CD14-positive monocyte (primary cell): ENCODE measurements at regions not wholly inside any gene's neighbourhood (a gene's known extent, or its start where the extent isn't known, plus 50 kb on each side); places are given as distances from the start of the nearest gene placed in this dataset.

Experiments used
- DNase-seq, 3 donors: peaks; one replicate each; pipeline ENCODE4 v3.0.0-alpha.2; 2011 to 2022
- H2AFZ ChIP-seq: 2 replicates; pipeline ENCODE4 v1.6.0; 2012; ENCODE audit warnings: mild to moderate bottlenecking, low read depth, low read length, inconsistent platforms; ENCODE audit not compliant: insufficient read depth, poor library complexity, severe bottlenecking
- H3K27ac ChIP-seq, 2 donors: 1 replicate in 1 of 2; 2 replicates in 1 of 2; pipeline ENCODE4 v1.5.1; 2012 to 2013; ENCODE audit warnings: low read length in 2 of 2, control low read depth in 1 of 2, inconsistent platforms in 1 of 2, low read depth in 1 of 2, mild to moderate bottlenecking in 1 of 2
- H3K27me3 ChIP-seq, 2 donors: one replicate each; pipeline versions ENCODE4 v1.6.0 to v1.6.1; 2011 to 2013; ENCODE audit warnings: low read length in 2 of 2; ENCODE audit not compliant: control insufficient read depth in 2 of 2, insufficient read depth in 2 of 2
- H3K36me3 ChIP-seq, 2 donors: replicated peaks in 1 of 2; 1 replicate in 1 of 2; 2 replicates in 1 of 2; pipeline versions ENCODE4 v1.5.1 to v1.6.1; 2012 to 2013; ENCODE audit warnings: low read length in 2 of 2, control low read depth in 1 of 2, inconsistent platforms in 1 of 2, mild to moderate bottlenecking in 1 of 2; ENCODE audit not compliant: insufficient read depth in 2 of 2, control insufficient read depth in 1 of 2
- H3K4me1 ChIP-seq, 2 donors: 1 replicate in 1 of 2; 2 replicates in 1 of 2; pipeline versions ENCODE4 v1.5.1 to v1.6.1; 2012 to 2013; ENCODE audit warnings: low read length in 2 of 2, control low read depth in 1 of 2, inconsistent platforms in 1 of 2, mild to moderate bottlenecking in 1 of 2, moderate library complexity in 1 of 2; ENCODE audit not compliant: insufficient read depth in 2 of 2, control insufficient read depth in 1 of 2
- H3K4me2 ChIP-seq: replicated peaks from 2 replicates; pipeline ENCODE3; 2012; ENCODE audit warnings: low read length, moderate library complexity, mild to moderate bottlenecking; ENCODE audit not compliant: poor library complexity, severe bottlenecking; ENCODE audit errors: extremely low read depth
- H3K4me3 ChIP-seq, 3 experiments: fragments of 200-600 bp in 1 of 3; sonication (generic) in 1 of 3; replicated peaks in 1 of 3; 1 replicate in 2 of 3; 2 replicates in 1 of 3; pipeline ENCODE4 v1.5.1; 2011 to 2013; ENCODE audit warnings: low read length in 3 of 3, mild to moderate bottlenecking in 3 of 3, control low read depth in 2 of 3, low read depth in 2 of 3, inconsistent platforms in 1 of 3, moderate library complexity in 1 of 3
- H3K79me2 ChIP-seq: 2 replicates; pipeline ENCODE4 v1.6.0; 2012; ENCODE audit warnings: mild to moderate bottlenecking, control low read depth, inconsistent platforms, low read length, moderate library complexity; ENCODE audit not compliant: insufficient read depth
- H3K9ac ChIP-seq: 2 replicates; pipeline ENCODE4 v1.6.0; 2017; ENCODE audit warnings: low read length, mild to moderate bottlenecking; ENCODE audit not compliant: insufficient read depth, poor library complexity, severe bottlenecking
- H3K9me3 ChIP-seq, 2 donors: replicated peaks in 1 of 2; 1 replicate in 1 of 2; 2 replicates in 1 of 2; pipeline versions ENCODE4 v1.5.1 to v1.6.1; 2012 to 2013; ENCODE audit warnings: low read length in 2 of 2, control low read depth in 1 of 2; ENCODE audit not compliant: control insufficient read depth in 1 of 2, insufficient read depth in 1 of 2
- H4K20me1 ChIP-seq: 2 replicates; pipeline ENCODE4 v1.6.0; 2012; ENCODE audit warnings: mild to moderate bottlenecking, low read length, control low read depth, moderate library complexity; ENCODE audit not compliant: insufficient read depth
- H3K27ac Mint-ChIP-seq, 7 donors: one replicate each; pipeline ENCODE4 v1.8.0; 2020; ENCODE audit warnings: mild to moderate bottlenecking in 7 of 7, mixed read lengths in 7 of 7, moderate library complexity in 6 of 7, inconsistent platforms in 2 of 7
- H3K27me3 Mint-ChIP-seq, 3 donors: one replicate each; pipeline ENCODE4 v1.8.0; 2021 to 2022; ENCODE audit warnings: low read depth in 3 of 3, mild to moderate bottlenecking in 3 of 3, mixed read lengths in 3 of 3, moderate library complexity in 3 of 3, inconsistent platforms in 1 of 3
- H3K36me3 Mint-ChIP-seq, 2 donors: one replicate each; pipeline ENCODE4 v1.8.0; 2020; ENCODE audit warnings: mixed read lengths in 2 of 2, inconsistent platforms in 1 of 2, mild to moderate bottlenecking in 1 of 2
- H3K4me1 Mint-ChIP-seq: one replicate; pipeline ENCODE4 v1.8.0; 2020; ENCODE audit warnings: mild to moderate bottlenecking, mixed read lengths
- H3K4me3 Mint-ChIP-seq, 2 donors: one replicate each; pipeline ENCODE4 v1.8.0; 2020; ENCODE audit warnings: mild to moderate bottlenecking in 2 of 2, mixed read lengths in 2 of 2, moderate library complexity in 1 of 2
- H3K9me3 Mint-ChIP-seq, 7 donors: one replicate each; pipeline ENCODE4 v1.8.0; 2020 to 2022; ENCODE audit warnings: mixed read lengths in 7 of 7, mild to moderate bottlenecking in 6 of 7, moderate library complexity in 6 of 7, inconsistent platforms in 2 of 7
- WGBS: methylation state at CpG from one replicate; pipeline ENCODE4 v1.1.5; 2013; ENCODE audit warnings: missing lambda C conversion rate; ENCODE audit not compliant: insufficient coverage; 5-methylcytosine and 5-hydroxymethylcytosine counted together
- intact Hi-C, 2 donors: fragments of 100-400 bp; cut with micrococcal nuclease; formaldehyde crosslinking; loops; one replicate each; pipeline versions ENCODE4 v1.15.0 to v1.15.1; 2023
- TF ChIP-seq, protein P1 (sequence below): fragments of 200-600 bp; IDR thresholded peaks from one replicate; pipeline ENCODE4 v1.8.0; 2022; ENCODE audit warnings: antibody characterized with exemption, mild to moderate bottlenecking

- no peaks in the 10 kb centered on the region for H3K36me3 ChIP-seq
- H3K27me3 ChIP-seq: peaks cover 0 to 5% of the 10 kb centered on the region in 2 donors
- no peak overlapping the region for H3K9ac ChIP-seq
- H2AFZ ChIP-seq: no peak overlapping the region
- DNase-seq: no peak
- no peak overlapping the region for H3K4me3 ChIP-seq
- H3K9me3 ChIP-seq: no peaks in the 10 kb centered on the region
- no peaks in the 10 kb centered on the region for H3K4me1 ChIP-seq
- H3K9me3 Mint-ChIP-seq: peaks cover 0 to 2% (median 0%) of the 10 kb centered on the region in 7 donors
- H4K20me1 ChIP-seq: no peaks in the 10 kb centered on the region
- no peak overlapping the region for H3K4me3 Mint-ChIP-seq
- no peaks in the 10 kb centered on the region for H3K79me2 ChIP-seq
- no peak overlapping the region for H3K27ac Mint-ChIP-seq
- H3K27ac ChIP-seq: no peak overlapping the region
- TF ChIP-seq, protein P1, sequence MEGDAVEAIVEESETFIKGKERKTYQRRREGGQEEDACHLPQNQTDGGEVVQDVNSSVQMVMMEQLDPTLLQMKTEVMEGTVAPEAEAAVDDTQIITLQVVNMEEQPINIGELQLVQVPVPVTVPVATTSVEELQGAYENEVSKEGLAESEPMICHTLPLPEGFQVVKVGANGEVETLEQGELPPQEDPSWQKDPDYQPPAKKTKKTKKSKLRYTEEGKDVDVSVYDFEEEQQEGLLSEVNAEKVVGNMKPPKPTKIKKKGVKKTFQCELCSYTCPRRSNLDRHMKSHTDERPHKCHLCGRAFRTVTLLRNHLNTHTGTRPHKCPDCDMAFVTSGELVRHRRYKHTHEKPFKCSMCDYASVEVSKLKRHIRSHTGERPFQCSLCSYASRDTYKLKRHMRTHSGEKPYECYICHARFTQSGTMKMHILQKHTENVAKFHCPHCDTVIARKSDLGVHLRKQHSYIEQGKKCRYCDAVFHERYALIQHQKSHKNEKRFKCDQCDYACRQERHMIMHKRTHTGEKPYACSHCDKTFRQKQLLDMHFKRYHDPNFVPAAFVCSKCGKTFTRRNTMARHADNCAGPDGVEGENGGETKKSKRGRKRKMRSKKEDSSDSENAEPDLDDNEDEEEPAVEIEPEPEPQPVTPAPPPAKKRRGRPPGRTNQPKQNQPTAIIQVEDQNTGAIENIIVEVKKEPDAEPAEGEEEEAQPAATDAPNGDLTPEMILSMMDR: no peak
- no peak overlapping the region for H3K4me2 ChIP-seq
- WGBS: no CpG with 5 or more reads among the region's 1 CpG
- peaks cover 10 to 14% (median 14%) of the 10 kb centered on the region in 3 donors for H3K27me3 Mint-ChIP-seq
- intact Hi-C loops: no loop called here
- H3K36me3 Mint-ChIP-seq: no peaks in the 10 kb centered on the region
- peaks cover 3% of the 10 kb centered on the region for H3K4me1 Mint-ChIP-seq
These were observed 146.2 kb upstream of the ZBED5 start for GRCh38 chr11:11004069-11004468.

- H3K27ac Mint-ChIP-seq: no peak overlapping the region
- H3K27me3 Mint-ChIP-seq: peaks cover 8 to 15% (median 14%) of the 10 kb centered on the region in 3 donors
- H3K9me3 Mint-ChIP-seq: peaks cover 0 to 2% (median 0%) of the 10 kb centered on the region in 7 donors
- TF ChIP-seq, protein P1: no peak
- H3K9me3 ChIP-seq: no peaks in the 10 kb centered on the region
- no peak overlapping the region for H3K4me3 Mint-ChIP-seq
- no peaks in the 10 kb centered on the region for H3K79me2 ChIP-seq
- no peaks in the 10 kb centered on the region for H3K4me1 ChIP-seq
- no peaks in the 10 kb centered on the region for H4K20me1 ChIP-seq
- H3K27me3 ChIP-seq: peaks cover 0 to 2% of the 10 kb centered on the region in 2 donors
- H3K9ac ChIP-seq: no peak overlapping the region
- H3K4me1 Mint-ChIP-seq: peaks cover 3% of the 10 kb centered on the region
- no peak overlapping the region for H3K4me3 ChIP-seq
- intact Hi-C loops: no loop called here
- no peak for DNase-seq
- H2AFZ ChIP-seq: no peak overlapping the region
- H3K27ac ChIP-seq: no peak overlapping the region
- H3K36me3 Mint-ChIP-seq: no peaks in the 10 kb centered on the region
- WGBS: no CpG with 5 or more reads among the region's 3 CpGs
- H3K4me2 ChIP-seq: no peak overlapping the region
- H3K36me3 ChIP-seq: no peaks in the 10 kb centered on the region
These were observed 145.4 kb upstream of the ZBED5 start for GRCh38 chr11:11003226-11003625.
